HepG2 (cell line): ENCODE measurements at regions not wholly inside any gene's neighbourhood (a gene's known extent, or its start where the extent isn't known, plus 50 kb on each side); places are given as distances from the start of the nearest gene placed in this dataset.
A peak's percentile ranks its signal among the peaks of the same experiment; 100 is the strongest.

Experiments used
- CBFB ChIP-seq: sonication (generic); formaldehyde crosslinking; IDR thresholded peaks from 2 replicates; pipeline ENCODE4 v1.4.0; 2020; ENCODE audit warnings: missing genetic modification reagents
- DBP ChIP-seq: sonication (generic); formaldehyde crosslinking; IDR thresholded peaks from 2 replicates; pipeline ENCODE4 v1.4.0; 2020; ENCODE audit warnings: missing genetic modification reagents; ENCODE audit errors: not compliant biosample characterization
- E2F1 ChIP-seq: sonication (generic); formaldehyde crosslinking; IDR thresholded peaks from 2 replicates; pipeline ENCODE4 v1.5.0; 2020; ENCODE audit warnings: missing genetic modification reagents
- GMEB1 ChIP-seq: sonication (generic); formaldehyde crosslinking; IDR thresholded peaks from 2 replicates; pipeline ENCODE4 v1.5.1; 2020; ENCODE audit warnings: missing genetic modification reagents, mild to moderate bottlenecking, borderline replicate concordance
- MAZ ChIP-seq, 2 experiments: sonication (generic) in 1 of 2; formaldehyde crosslinking in 1 of 2; IDR thresholded peaks; 2 replicates each; pipeline versions ENCODE4 v1.5.0 to v1.6.1; 2012 to 2020; ENCODE audit warnings: low read depth in 2 of 2, mild to moderate bottlenecking in 2 of 2, borderline replicate concordance in 1 of 2, improper control_type of control experiment in 1 of 2, low read length in 1 of 2, missing genetic modification reagents in 1 of 2, moderate library complexity in 1 of 2
- MYPOP ChIP-seq: sonication (generic); formaldehyde crosslinking; IDR thresholded peaks from 2 replicates; pipeline ENCODE4 v1.8.1; 2023; ENCODE audit warnings: mild to moderate bottlenecking, moderate library complexity, missing genetic modification reagents
- NKX3-1 ChIP-seq: sonication (generic); formaldehyde crosslinking; IDR thresholded peaks from 2 replicates; pipeline ENCODE4 v1.5.0; 2020; ENCODE audit warnings: missing genetic modification reagents
- NR2C2 ChIP-seq: sonication (generic); formaldehyde crosslinking; IDR thresholded peaks from 2 replicates; pipeline ENCODE4 v1.4.0; 2020; ENCODE audit warnings: missing genetic modification reagents, mild to moderate bottlenecking, moderate library complexity, borderline replicate concordance
- PRMT3 ChIP-seq: sonication (generic); formaldehyde crosslinking; IDR thresholded peaks from 2 replicates; pipeline ENCODE4 v1.8.1; 2022; ENCODE audit warnings: low read depth, mild to moderate bottlenecking, moderate library complexity, missing genetic modification reagents, borderline replicate concordance
- SOX13 ChIP-seq, 3 experiments: fragments of 450-650 bp in 1 of 3; sonication (generic) in 1 of 3; formaldehyde crosslinking in 1 of 3; IDR thresholded peaks in 2 of 3; conservative IDR thresholded peaks in 1 of 3; 2 replicates each; pipeline versions ENCODE4 v1.5.0 to v1.6.1; 2016 to 2020; ENCODE audit warnings: antibody characterized with exemption in 1 of 3, mild to moderate bottlenecking in 1 of 3, missing compliant biosample characterization in 1 of 3, missing genetic modification reagents in 1 of 3, moderate library complexity in 1 of 3
- THAP8 ChIP-seq: sonication (generic); formaldehyde crosslinking; IDR thresholded peaks from 2 replicates; pipeline ENCODE4 v1.5.1; 2020; ENCODE audit warnings: missing genetic modification reagents, mild to moderate bottlenecking, borderline replicate concordance
- YEATS4 ChIP-seq: sonication (generic); formaldehyde crosslinking; IDR thresholded peaks from 2 replicates; pipeline ENCODE4 v1.4.0; 2020; ENCODE audit warnings: missing genetic modification reagents, borderline replicate concordance
- ZFAT ChIP-seq: sonication (generic); formaldehyde crosslinking; conservative IDR thresholded peaks from 2 replicates; pipeline ENCODE4 v1.8.1; 2023; ENCODE audit warnings: missing genetic modification reagents, inconsistent platforms
- ZFP37 ChIP-seq: sonication (generic); formaldehyde crosslinking; IDR thresholded peaks from 2 replicates; pipeline ENCODE4 v1.4.0; 2020; ENCODE audit warnings: missing genetic modification reagents, borderline replicate concordance
- ZNF205 ChIP-seq: IDR thresholded peaks from 2 replicates; pipeline ENCODE4 v1.6.1; 2018; ENCODE audit warnings: missing biosample characterization, missing genetic modification reagents
- ZNF224 ChIP-seq: sonication (generic); formaldehyde crosslinking; IDR thresholded peaks from 2 replicates; pipeline ENCODE4 v1.5.0; 2020; ENCODE audit warnings: mild to moderate bottlenecking, missing genetic modification reagents
- ZNF292 ChIP-seq: sonication (generic); formaldehyde crosslinking; IDR thresholded peaks from 2 replicates; pipeline ENCODE4 v1.8.1; 2022; ENCODE audit warnings: mild to moderate bottlenecking, low read depth, missing genetic modification reagents, borderline replicate concordance
- ZNF605 ChIP-seq: sonication (generic); formaldehyde crosslinking; IDR thresholded peaks from 2 replicates; pipeline ENCODE4 v1.8.0; 2022; ENCODE audit warnings: mild to moderate bottlenecking, missing genetic modification reagents
- ZNF639 ChIP-seq: conservative IDR thresholded peaks from 2 replicates; pipeline ENCODE4 v1.6.1; 2018; ENCODE audit warnings: missing genetic modification reagents
- ZNF788 ChIP-seq: sonication (generic); formaldehyde crosslinking; IDR thresholded peaks from 2 replicates; pipeline ENCODE4 v1.5.0; 2020; ENCODE audit warnings: mild to moderate bottlenecking, missing genetic modification reagents, borderline replicate concordance

- TF ChIP-seq SOX13 (IDR thresholded peaks at IDR 0.05) (0 out of 2 replicates have a peak, but pooled peaks have one; percentile 36), SOX13 (CRISPR knock-in tag; conservative IDR thresholded peaks at IDR 0.05 in 1 of 2, IDR thresholded peaks at IDR 0.05 in 1 of 2) (peak in 1 of 2 experiments; percentile 64; a peak in 2 of 4 replicates), NR2C2 (CRISPR knock-in tag) (peak; percentile 57; the same call in 1 of the 2 replicates), ZNF788 (CRISPR knock-in tag) (no peak; the same call in 1 of the 2 replicates), YEATS4 (no peak), ZFP37 (CRISPR knock-in tag) (no peak), ZNF639 (CRISPR knock-in tag) (no peak), CBFB (no peak), PRMT3 (CRISPR knock-in tag) (no peak), THAP8 (CRISPR knock-in tag) (no peak), E2F1 (CRISPR knock-in tag) (no peak), ZNF292 (CRISPR knock-in tag) (peak; percentile 80), ZFAT (no peak), MYPOP (CRISPR knock-in tag) (no peak), ZNF205 (CRISPR knock-in tag) (no peak), MAZ (IDR thresholded peaks at IDR 0.05; ENCODE audit: borderline replicate concordance, low read depth, low read length) (no peak; the same call in 1 of the 2 replicates), MAZ (CRISPR knock-in tag; IDR thresholded peaks at IDR 0.05; ENCODE audit: low read depth) (no peak), GMEB1 (CRISPR knock-in tag) (no peak), NKX3-1 (no peak), DBP (CRISPR knock-in tag) (no peak), ZNF605 (peak; percentile 68; the same call in 1 of the 2 replicates), ZNF224 (CRISPR knock-in tag) (no peak)
These were observed 162.3 kb downstream of the PSMG1 start (continued) for GRCh38 chr21:39020751-39021477.
